ENCODE measurements at regions not wholly inside any gene's neighbourhood (a gene's known extent, or its start where the extent isn't known, plus 50 kb on each side); places are given as distances from the start of the nearest gene placed in this dataset.

GRCh38 chr12:88960213-88960878 lies 380.1 kb upstream of the KITLG start:
- no peak for TF ChIP-seq CTCF (conservative IDR thresholded peaks at IDR 0.05)
- no peak overlapping the region for H3K27ac ChIP-seq

GRCh38 chr12:88958946-88959345 lies 378.7 kb upstream of the KITLG start:
- no peak for TF ChIP-seq CTCF (conservative IDR thresholded peaks at IDR 0.05)
- no peak overlapping the region for H3K27ac ChIP-seq

- no peak for TF ChIP-seq CTCF (conservative IDR thresholded peaks at IDR 0.05)
- H3K27ac ChIP-seq: no peak overlapping the region
Observed at GRCh38 chr12:88958153-88958552, 377.9 kb upstream of the KITLG start.

- no peak for TF ChIP-seq CTCF (conservative IDR thresholded peaks at IDR 0.05)
- H3K27ac ChIP-seq: no peak overlapping the region
Observed at GRCh38 chr12:88957358-88957757, 377.1 kb upstream of the KITLG start.

GRCh38 chr12:88955531-88955930 lies 375.3 kb upstream of the KITLG start:
- no peak overlapping the region for H3K27ac ChIP-seq
- no peak for TF ChIP-seq CTCF (conservative IDR thresholded peaks at IDR 0.05)

- TF ChIP-seq CTCF (conservative IDR thresholded peaks at IDR 0.05): no peak
- no peak overlapping the region for H3K27ac ChIP-seq
Observed at GRCh38 chr12:88953029-88953586, 372.8 kb upstream of the KITLG start.

GRCh38 chr12:88952562-88952942 lies 372.3 kb upstream of the KITLG start:
- TF ChIP-seq CTCF (conservative IDR thresholded peaks at IDR 0.05): no peak
- peak overlapping the region; percentile 15; the same call in 1 of the 2 replicates for H3K27ac ChIP-seq

Data from VCaP (cell line).